Body of pancreas (tissue), 4 donors: ENCODE measurements at regions not wholly inside any gene's neighbourhood (a gene's known extent, or its start where the extent isn't known, plus 50 kb on each side); places are given as distances from the start of the nearest gene placed in this dataset.

Experiments
- ATAC-seq: fragments of 150-250 bp; one replicate; pipeline ENCODE4 v1.9.1; 2016
- DNase-seq, 4 donors: peaks; one replicate each; pipeline ENCODE4 v3.0.0-alpha.2; 2019
- H3K27ac ChIP-seq, 4 donors: fragments of 200-600 bp; sonication (generic); 1 replicate in 3 of 4; 2 replicates in 1 of 4; pipeline versions ENCODE4 v1.5.1 to v1.6.1; 2016 to 2019; ENCODE audit warnings: mild to moderate bottlenecking in 1 of 4, mixed read lengths in 1 of 4, moderate library complexity in 1 of 4
- H3K27me3 ChIP-seq, 2 donors: fragments of 200-600 bp; sonication (generic); one replicate each; pipeline ENCODE4 v1.6.0; 2016; ENCODE audit warnings: mild to moderate bottlenecking in 1 of 2
- H3K36me3 ChIP-seq, 2 donors: fragments of 200-600 bp; sonication (generic); replicated peaks in 1 of 2; 2 replicates each; pipeline ENCODE4 v1.5.1; 2016; ENCODE audit warnings: low read depth in 2 of 2; ENCODE audit not compliant: insufficient read depth in 1 of 2
- H3K4me1 ChIP-seq: fragments of 200-600 bp; sonication (generic); one replicate; pipeline ENCODE4 v1.6.0; 2016
- H3K4me3 ChIP-seq, 2 donors: fragments of 200-600 bp; sonication (generic); 1 replicate in 1 of 2; 2 replicates in 1 of 2; pipeline ENCODE4 v1.5.1; 2016 to 2019
- H3K9me3 ChIP-seq, 3 donors: fragments of 200-600 bp; sonication (generic); 1 replicate in 2 of 3; 2 replicates in 1 of 3; pipeline ENCODE4 v1.5.1; 2016
- CTCF ChIP-seq, 7 experiments: fragments of 450-650 bp in 4 of 7; fragments of 200-600 bp in 3 of 7; sonication (generic) in 3 of 7; IDR thresholded peaks; one replicate each; pipeline ENCODE4 v1.5.1; 2016 to 2019; ENCODE audit warnings: antibody characterized with exemption in 7 of 7
- POLR2A ChIP-seq, 3 donors: fragments of 450-650 bp; IDR thresholded peaks; one replicate each; pipeline ENCODE4 v1.6.1; 2016; ENCODE audit warnings: antibody characterized with exemption in 3 of 3, mild to moderate bottlenecking in 2 of 3
- WGBS, 2 donors: methylation state at CpG; one replicate each; pipeline ENCODE4 v1.1.5; 2017; 5-methylcytosine and 5-hydroxymethylcytosine counted together
- intact Hi-C: fragments of 100-400 bp; cut with DNase I; formaldehyde crosslinking; loops from one replicate; pipeline ENCODE4 v1.15.1; 2023

DNA sequence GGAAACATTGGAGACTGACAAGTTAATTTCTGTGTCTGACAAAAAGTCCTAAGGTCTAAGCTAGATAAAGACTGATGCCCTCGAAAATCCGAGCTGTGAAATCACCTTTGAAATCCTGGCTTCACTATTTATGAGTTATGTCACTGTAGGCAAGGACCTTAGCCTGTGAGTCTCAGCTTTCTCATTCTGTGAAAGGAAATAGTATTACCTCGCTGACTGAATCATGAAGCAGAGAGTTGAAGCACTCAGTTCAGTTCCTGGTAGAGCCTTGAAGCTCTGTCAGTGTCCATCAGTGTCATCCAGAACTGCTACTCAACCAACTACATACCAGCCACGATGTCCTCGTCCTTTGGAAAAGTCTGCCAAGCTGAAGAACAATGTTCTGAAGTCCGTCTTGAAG is 1025.6 kb upstream of the GYPC start:
- DNase-seq = no peak
- no peaks in the 10 kb centered on the region for H3K9me3 ChIP-seq
- no peaks in the 10 kb centered on the region for H3K36me3 ChIP-seq
- H3K27me3 ChIP-seq = no peaks in the 10 kb centered on the region
- no peak overlapping the region for H3K4me3 ChIP-seq
- 29 to 37% methylated on average over 6 of the region's 6 CpGs for WGBS, 2 donors
- TF ChIP-seq POLR2A (IDR thresholded peaks at IDR 0.05) (no peak), CTCF (IDR thresholded peaks at IDR 0.05) (no peak)
- no peak overlapping the region for H3K27ac ChIP-seq
- no peaks in the 10 kb centered on the region for H3K4me1 ChIP-seq
- intact Hi-C loops = no loop called here
- no peak for ATAC-seq

- H3K9me3 ChIP-seq = no peaks in the 10 kb centered on the region
- intact Hi-C loops = no loop called here
- no peak for ATAC-seq
Observed at GRCh38 chr2:125634662-125635061, 1021.3 kb upstream of the GYPC start.

GRCh38 chr2:125638345-125638744 is 1017.6 kb upstream of the GYPC start:
- Histone ChIP-seq H3K27me3 (no peaks in the 10 kb centered on the region), H3K4me3 (no peak overlapping the region), H3K4me1 (no peaks in the 10 kb centered on the region), H3K27ac (no peak overlapping the region), H3K9me3 (no peaks in the 10 kb centered on the region), H3K36me3 (no peaks in the 10 kb centered on the region)
- DNase-seq (no peak), ATAC-seq (no peak)
- WGBS, 2 donors = 73 to 85% methylated on average over 1 of the region's 1 CpG
- TF ChIP-seq POLR2A (IDR thresholded peaks at IDR 0.05) = no peak
- TF ChIP-seq CTCF (IDR thresholded peaks at IDR 0.05) = no peak
- intact Hi-C loops = no loop called here

More at GRCh38 chr2:125634662-125635061, 1021.3 kb upstream of the GYPC start:
- TF ChIP-seq CTCF (IDR thresholded peaks at IDR 0.05) (no peak), POLR2A (IDR thresholded peaks at IDR 0.05) (no peak)
- no peaks in the 10 kb centered on the region for H3K27me3 ChIP-seq
- no peak overlapping the region for H3K4me3 ChIP-seq
- no peaks in the 10 kb centered on the region for H3K36me3 ChIP-seq
- no peak overlapping the region for H3K27ac ChIP-seq
- no peak for DNase-seq
- H3K4me1 ChIP-seq = no peaks in the 10 kb centered on the region

DNA sequence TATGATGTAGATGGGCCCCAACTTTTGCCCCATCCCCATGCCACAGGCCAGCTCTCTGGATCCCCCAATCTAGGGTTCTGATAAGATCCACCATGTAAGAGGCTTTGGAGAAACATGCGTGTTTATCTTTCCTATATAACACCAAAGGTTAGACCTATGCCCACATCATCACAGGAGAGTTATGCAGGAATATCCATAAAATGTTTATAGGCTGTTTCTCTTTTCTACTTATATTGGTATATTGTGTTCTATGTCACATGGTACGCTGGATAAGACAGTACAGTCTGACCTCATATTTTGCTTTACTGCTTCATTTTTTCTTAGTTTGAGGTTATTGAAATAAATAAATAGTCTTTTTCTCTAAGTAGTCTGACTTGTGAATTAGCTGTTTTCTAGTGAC is 1013.9 kb upstream of the GYPC start:
- no peak overlapping the region for H3K27ac ChIP-seq
- no peak overlapping the region for H3K4me3 ChIP-seq
- H3K9me3 ChIP-seq = no peaks in the 10 kb centered on the region
- no peaks in the 10 kb centered on the region for H3K4me1 ChIP-seq
- intact Hi-C loops = no loop called here
- 59 to 68% methylated on average over 2 of the region's 2 CpGs for WGBS, 2 donors
- DNase-seq = no peak
- no peak for TF ChIP-seq POLR2A (IDR thresholded peaks at IDR 0.05)
- no peak for TF ChIP-seq CTCF (IDR thresholded peaks at IDR 0.05)
- no peak for ATAC-seq
- H3K27me3 ChIP-seq = no peaks in the 10 kb centered on the region
- H3K36me3 ChIP-seq = no peaks in the 10 kb centered on the region

- ATAC-seq (no peak), DNase-seq (no peak)
- intact Hi-C loops = no loop called here
- H3K27me3 ChIP-seq = no peaks in the 10 kb centered on the region
- WGBS, 2 donors = 29 to 49% methylated on average over 2 of the region's 2 CpGs
- TF ChIP-seq CTCF (IDR thresholded peaks at IDR 0.05) (no peak), POLR2A (IDR thresholded peaks at IDR 0.05) (no peak)
- no peak overlapping the region for H3K4me3 ChIP-seq
- no peaks in the 10 kb centered on the region for H3K9me3 ChIP-seq
- no peaks in the 10 kb centered on the region for H3K36me3 ChIP-seq
- H3K4me1 ChIP-seq = no peaks in the 10 kb centered on the region
- H3K27ac ChIP-seq = no peak overlapping the region
Observed at GRCh38 chr2:125643128-125643527, 1012.8 kb upstream of the GYPC start.
